B cell (primary cell): ENCODE measurements at regions not wholly inside any gene's neighbourhood (a gene's known extent, or its start where the extent isn't known, plus 50 kb on each side); places are given as distances from the start of the nearest gene placed in this dataset.

ENCODE experiments used
- CTCF ChIP-seq: fragments of 200-600 bp; IDR thresholded peaks from one replicate; pipeline ENCODE4 v1.8.0; 2022; ENCODE audit warnings: antibody characterized with exemption, mild to moderate bottlenecking
- EZH2 ChIP-seq: IDR thresholded peaks from 2 replicates; pipeline ENCODE4 v1.6.1; 2012; ENCODE audit warnings: borderline replicate concordance, low read depth, mild to moderate bottlenecking, moderate library complexity, low read length; ENCODE audit not compliant: insufficient read depth, poor library complexity, severe bottlenecking

- TF ChIP-seq CTCF (no peak), EZH2 (no peak)
These were observed 152.2 kb downstream of the MTX2 start for GRCh38 chr2:176421297-176422050.
